Osteoblast (primary cell): ENCODE measurements at regions not wholly inside any gene's neighbourhood (a gene's known extent, or its start where the extent isn't known, plus 50 kb on each side); places are given as distances from the start of the nearest gene placed in this dataset.
"Not testable (repeated sequence)": the region's sequence is repeated elsewhere in the genome, so short reads cannot be mapped to it uniquely, and the experiment has no call there.

ENCODE experiments used
- DNase-seq: peaks from one replicate; pipeline ENCODE4 v3.0.0; 2011; ENCODE audit warnings: low spot score, mixed read lengths; ENCODE audit not compliant: insufficient read length; ENCODE audit errors: missing footprints
- H2AFZ ChIP-seq: 2 replicates; pipeline ENCODE4 v1.6.0; 2011; ENCODE audit warnings: mild to moderate bottlenecking, low read length
- H3K27ac ChIP-seq: 2 replicates; pipeline ENCODE4 v1.5.1; 2011; ENCODE audit warnings: mild to moderate bottlenecking, low read depth, low read length, moderate library complexity
- H3K27me3 ChIP-seq: 2 replicates; pipeline ENCODE4 v1.6.0; 2012; ENCODE audit warnings: mild to moderate bottlenecking, control low read depth, inconsistent platforms, low read length, moderate library complexity; ENCODE audit not compliant: insufficient read depth
- H3K36me3 ChIP-seq: 2 replicates; pipeline ENCODE4 v1.5.1; 2011; ENCODE audit warnings: mild to moderate bottlenecking, low read length, control low read depth, moderate library complexity; ENCODE audit not compliant: insufficient read depth
- H3K4me1 ChIP-seq: 2 replicates; pipeline ENCODE4 v1.5.1; 2011; ENCODE audit warnings: mild to moderate bottlenecking, low read length, control low read depth, moderate library complexity; ENCODE audit not compliant: insufficient read depth
- H3K4me2 ChIP-seq: 2 replicates; pipeline ENCODE4 v1.6.0; 2011; ENCODE audit warnings: mild to moderate bottlenecking, low read length; ENCODE audit not compliant: insufficient read depth
- H3K4me3 ChIP-seq: fragments of 200-600 bp; sonication (generic); 3 replicates; pipeline ENCODE4 v1.5.1; 2012; ENCODE audit warnings: mild to moderate bottlenecking, low read length, inconsistent platforms; ENCODE audit not compliant: insufficient read depth
- H3K79me2 ChIP-seq: 2 replicates; pipeline ENCODE4 v1.6.0; 2012; ENCODE audit warnings: mild to moderate bottlenecking, low read length, control low read depth, inconsistent platforms; ENCODE audit not compliant: insufficient read depth
- H3K9me3 ChIP-seq: 2 replicates; pipeline ENCODE4 v1.5.1; 2011; ENCODE audit warnings: low read depth, low read length, control low read depth
- H4K20me1 ChIP-seq: 2 replicates; pipeline ENCODE4 v1.6.0; 2012; ENCODE audit warnings: mild to moderate bottlenecking, low read length, control low read depth; ENCODE audit not compliant: insufficient read depth
- CTCF ChIP-seq: IDR thresholded peaks from 2 replicates; pipeline ENCODE4 v1.5.1; 2011; ENCODE audit warnings: mild to moderate bottlenecking, low read depth, low read length, moderate library complexity; ENCODE audit errors: extremely low read depth

GRCh38 chr10:84600947-84601346 lies 272.6 kb downstream of the CCSER2 start:
- Histone ChIP-seq H3K27ac (no peak overlapping the region), H3K9me3 (no peaks in the 10 kb centered on the region), H3K4me2 (no peak overlapping the region), H3K4me3 (no peak overlapping the region), H3K79me2 (no peaks in the 10 kb centered on the region), H2AFZ (no peak overlapping the region), H3K36me3 (no peaks in the 10 kb centered on the region), H3K27me3 (no peaks in the 10 kb centered on the region), H3K4me1 (no peaks in the 10 kb centered on the region), H4K20me1 (no peaks in the 10 kb centered on the region)
- DNase-seq: no peak
- TF ChIP-seq CTCF: no peak

GRCh38 chr10:84602543-84602942 lies 274.2 kb downstream of the CCSER2 start:
- not testable (repeated sequence) for H3K27me3 ChIP-seq, DNase-seq, H4K20me1 ChIP-seq, H3K36me3 ChIP-seq, H3K79me2 ChIP-seq, H3K9me3 ChIP-seq, H3K4me2 ChIP-seq, H3K27ac ChIP-seq, H3K4me1 ChIP-seq, H3K4me3 ChIP-seq, H2AFZ ChIP-seq

- Histone ChIP-seq H3K36me3 (no peaks in the 10 kb centered on the region), H3K27ac (no peak overlapping the region), H4K20me1 (no peaks in the 10 kb centered on the region), H3K27me3 (no peaks in the 10 kb centered on the region), H3K9me3 (no peaks in the 10 kb centered on the region), H3K4me2 (no peak overlapping the region), H3K4me1 (no peaks in the 10 kb centered on the region), H2AFZ (no peak overlapping the region), H3K79me2 (no peaks in the 10 kb centered on the region), H3K4me3 (no peak overlapping the region)
- no peak for DNase-seq
- TF ChIP-seq CTCF: no peak
Observed at GRCh38 chr10:84603971-84604370, 275.6 kb downstream of the CCSER2 start.

GRCh38 chr10:84605802-84606201 lies 277.4 kb downstream of the CCSER2 start:
- Histone ChIP-seq H3K4me2 (no peak overlapping the region), H3K79me2 (no peaks in the 10 kb centered on the region), H4K20me1 (no peaks in the 10 kb centered on the region), H3K27ac (no peak overlapping the region), H3K27me3 (no peaks in the 10 kb centered on the region), H3K9me3 (no peaks in the 10 kb centered on the region), H3K4me1 (no peaks in the 10 kb centered on the region), H2AFZ (no peak overlapping the region), H3K36me3 (no peaks in the 10 kb centered on the region), H3K4me3 (no peak overlapping the region)
- no peak for TF ChIP-seq CTCF
- no peak for DNase-seq

GRCh38 chr10:84606428-84606827 lies 278.0 kb downstream of the CCSER2 start:
- TF ChIP-seq CTCF: no peak
- no peak for DNase-seq
- Histone ChIP-seq H3K79me2 (no peaks in the 10 kb centered on the region), H3K9me3 (no peaks in the 10 kb centered on the region), H2AFZ (no peak overlapping the region), H4K20me1 (no peaks in the 10 kb centered on the region), H3K4me3 (no peak overlapping the region), H3K36me3 (no peaks in the 10 kb centered on the region), H3K27ac (no peak overlapping the region), H3K4me1 (no peaks in the 10 kb centered on the region), H3K27me3 (no peaks in the 10 kb centered on the region), H3K4me2 (no peak overlapping the region)
